ENCODE measurements at regions not wholly inside any gene's neighbourhood (a gene's known extent, or its start where the extent isn't known, plus 50 kb on each side); places are given as distances from the start of the nearest gene placed in this dataset.

DNA sequence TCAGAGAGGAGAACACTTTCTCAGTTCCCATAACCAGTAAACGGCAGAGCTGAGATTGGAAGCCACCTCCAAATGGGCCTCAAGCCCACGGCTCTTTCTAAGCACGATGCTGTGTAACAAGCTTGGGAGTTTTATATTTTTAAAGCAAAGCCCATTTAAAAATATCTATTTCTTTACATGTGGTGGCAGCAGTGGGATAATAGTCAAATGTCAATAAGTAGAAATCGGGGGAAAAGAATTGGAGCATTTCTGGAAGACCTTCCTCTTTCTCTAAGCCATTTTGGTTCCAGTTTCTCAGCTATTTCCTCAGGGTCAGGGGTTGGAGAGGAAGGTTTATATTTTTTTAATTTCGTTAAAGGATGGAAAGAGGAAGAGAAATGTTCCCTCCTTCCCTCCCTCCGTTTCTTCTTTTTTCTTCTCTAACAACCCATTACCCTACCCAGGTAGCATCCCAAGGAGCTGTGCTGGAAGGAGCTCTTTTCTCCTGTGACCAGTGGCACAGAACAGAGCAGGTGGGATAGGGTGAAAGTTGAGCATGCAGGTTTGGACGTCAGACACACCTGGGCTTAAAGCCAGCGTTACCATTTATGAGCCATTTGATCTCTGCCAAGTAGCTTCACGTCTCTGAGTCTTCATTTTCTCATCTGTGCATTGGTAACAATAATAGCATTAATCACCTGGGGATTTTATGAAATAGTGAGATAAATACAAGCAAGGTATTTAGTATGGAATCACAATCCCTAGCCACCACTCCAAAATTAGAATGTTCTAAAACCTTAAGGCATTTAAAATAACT lies 515.7 kb downstream of the RPS24 start:
- TF ChIP-seq POLR2A (IDR thresholded peaks at IDR 0.05): no peak
- TF ChIP-seq, protein P1, sequence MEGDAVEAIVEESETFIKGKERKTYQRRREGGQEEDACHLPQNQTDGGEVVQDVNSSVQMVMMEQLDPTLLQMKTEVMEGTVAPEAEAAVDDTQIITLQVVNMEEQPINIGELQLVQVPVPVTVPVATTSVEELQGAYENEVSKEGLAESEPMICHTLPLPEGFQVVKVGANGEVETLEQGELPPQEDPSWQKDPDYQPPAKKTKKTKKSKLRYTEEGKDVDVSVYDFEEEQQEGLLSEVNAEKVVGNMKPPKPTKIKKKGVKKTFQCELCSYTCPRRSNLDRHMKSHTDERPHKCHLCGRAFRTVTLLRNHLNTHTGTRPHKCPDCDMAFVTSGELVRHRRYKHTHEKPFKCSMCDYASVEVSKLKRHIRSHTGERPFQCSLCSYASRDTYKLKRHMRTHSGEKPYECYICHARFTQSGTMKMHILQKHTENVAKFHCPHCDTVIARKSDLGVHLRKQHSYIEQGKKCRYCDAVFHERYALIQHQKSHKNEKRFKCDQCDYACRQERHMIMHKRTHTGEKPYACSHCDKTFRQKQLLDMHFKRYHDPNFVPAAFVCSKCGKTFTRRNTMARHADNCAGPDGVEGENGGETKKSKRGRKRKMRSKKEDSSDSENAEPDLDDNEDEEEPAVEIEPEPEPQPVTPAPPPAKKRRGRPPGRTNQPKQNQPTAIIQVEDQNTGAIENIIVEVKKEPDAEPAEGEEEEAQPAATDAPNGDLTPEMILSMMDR (IDR thresholded peaks at IDR 0.05): no peak

Measured in thyroid gland (tissue), 4 donors.